Effector CD8-positive, alpha-beta T cell (primary cell): ENCODE measurements at regions not wholly inside any gene's neighbourhood (a gene's known extent, or its start where the extent isn't known, plus 50 kb on each side); places are given as distances from the start of the nearest gene placed in this dataset.
A peak's percentile ranks its signal among the peaks of the same experiment; 100 is the strongest.

Experiments used
- DNase-seq: peaks from one replicate; lab custom pipeline; 2025; lab: John Stamatoyannopoulos, UW

GRCh38 chr6:44011350-44011920, 115.8 kb downstream of the MRPL14 start:
- no peak for DNase-seq

GRCh38 chr6:44010411-44011349, 116.6 kb downstream of the MRPL14 start:
- DNase-seq, result no peak

- DNase-seq, result no peak
Observed at GRCh38 chr6:44009425-44010321, 117.6 kb downstream of the MRPL14 start.

GRCh38 chr6:44008821-44009370, 118.4 kb downstream of the MRPL14 start:
- no peak for DNase-seq

GRCh38 chr6:44007818-44008621, 119.2 kb downstream of the MRPL14 start:
- DNase-seq, result no peak

GRCh38 chr6:44006872-44007303, 120.4 kb downstream of the MRPL14 start:
- DNase-seq, result no peak

GRCh38 chr6:44006123-44006871, 121.0 kb downstream of the MRPL14 start:
- no peak for DNase-seq

GRCh38 chr6:44005507-44005903, 121.7 kb downstream of the MRPL14 start:
- no peak for DNase-seq

GRCh38 chr6:44004625-44005506, 122.4 kb downstream of the MRPL14 start:
- DNase-seq, result no peak

GRCh38 chr6:44004136-44004535, 123.1 kb downstream of the MRPL14 start:
- DNase-seq, result no peak

GRCh38 chr6:44003345-44004061, 123.7 kb downstream of the MRPL14 start:
- no peak for DNase-seq

- DNase-seq, result peak; percentile 28
Observed at GRCh38 chr6:44002593-44003344, 124.5 kb downstream of the MRPL14 start.

GRCh38 chr6:44002067-44002592, 125.1 kb downstream of the MRPL14 start:
- DNase-seq, result no peak

GRCh38 chr6:44001318-44002066, 125.8 kb downstream of the MRPL14 start:
- DNase-seq, result no peak

- DNase-seq, result no peak
Observed at GRCh38 chr6:44000164-44000842, 126.9 kb downstream of the MRPL14 start.

GRCh38 chr6:43999628-44000027, 127.6 kb downstream of the MRPL14 start:
- no peak for DNase-seq
